Neural progenitor cell (in vitro differentiated cells): ENCODE measurements at regions not wholly inside any gene's neighbourhood (a gene's known extent, or its start where the extent isn't known, plus 50 kb on each side); places are given as distances from the start of the nearest gene placed in this dataset.

ENCODE experiments used
- DNase-seq: peaks from one replicate; pipeline ENCODE4 v3.0.0-alpha.2; 2016; ENCODE audit warnings: low spot score
- H2AFZ ChIP-seq: fragments of 200-600 bp; sonication (generic); replicated peaks from 2 replicates; pipeline ENCODE4 v1.6.1; 2016; ENCODE audit warnings: antibody characterized with exemption
- H3F3A ChIP-seq: fragments of 200-600 bp; sonication (generic); 2 replicates; pipeline ENCODE4 v1.6.1; 2016; ENCODE audit warnings: antibody characterized with exemption, low read depth
- H3K27ac ChIP-seq: fragments of 200-600 bp; sonication (generic); 2 replicates; pipeline ENCODE4 v1.5.1; 2016; ENCODE audit warnings: mild to moderate bottlenecking
- H3K27me3 ChIP-seq: fragments of 200-600 bp; sonication (generic); 2 replicates; pipeline ENCODE4 v1.6.1; 2016; ENCODE audit warnings: mild to moderate bottlenecking, moderate library complexity
- H3K36me3 ChIP-seq: fragments of 200-600 bp; sonication (generic); 2 replicates; pipeline ENCODE4 v1.5.1; 2016
- H3K4me1 ChIP-seq: fragments of 200-600 bp; sonication (generic); 2 replicates; pipeline ENCODE4 v1.6.1; 2016; ENCODE audit warnings: mixed run types
- H3K4me2 ChIP-seq: fragments of 200-600 bp; sonication (generic); 2 replicates; pipeline ENCODE4 v1.6.1; 2016
- H3K4me3 ChIP-seq: fragments of 200-600 bp; sonication (generic); 2 replicates; pipeline ENCODE4 v1.5.1; 2016
- H3K79me2 ChIP-seq: fragments of 200-600 bp; sonication (generic); 2 replicates; pipeline ENCODE4 v1.6.1; 2016; ENCODE audit warnings: low read depth
- H3K9ac ChIP-seq: fragments of 200-600 bp; sonication (generic); 2 replicates; pipeline ENCODE4 v1.6.1; 2016
- H3K9me3 ChIP-seq: fragments of 200-600 bp; sonication (generic); 2 replicates; pipeline ENCODE4 v1.5.1; 2016; ENCODE audit warnings: low read depth
- H4K20me1 ChIP-seq: fragments of 200-600 bp; sonication (generic); 2 replicates; pipeline ENCODE4 v1.6.1; 2016; ENCODE audit warnings: low read depth
- H3K27ac Mint-ChIP-seq: 3 replicates; pipeline ENCODE4 v1.8.0; 2021; ENCODE audit warnings: mixed read lengths
- H3K27me3 Mint-ChIP-seq: 2 replicates; pipeline ENCODE4 v1.8.0; 2022; ENCODE audit warnings: low read depth, mild to moderate bottlenecking, inconsistent platforms, moderate library complexity, mixed read lengths; ENCODE audit not compliant: insufficient read depth
- H3K36me3 Mint-ChIP-seq: 3 replicates; pipeline ENCODE4 v1.8.0; 2021; ENCODE audit warnings: mixed read lengths
- H3K4me1 Mint-ChIP-seq: 3 replicates; pipeline ENCODE4 v1.8.0; 2021; ENCODE audit warnings: mixed read lengths
- H3K4me3 Mint-ChIP-seq: 3 replicates; pipeline ENCODE4 v1.8.0; 2021; ENCODE audit warnings: mild to moderate bottlenecking, moderate library complexity, mixed read lengths
- H3K9me3 Mint-ChIP-seq: 3 replicates; pipeline ENCODE4 v1.8.0; 2020; ENCODE audit warnings: mixed read lengths
- EZH2 ChIP-seq: fragments of 200-600 bp; sonication (generic); IDR thresholded peaks from 2 replicates; pipeline ENCODE4 v1.6.1; 2017; ENCODE audit warnings: antibody characterized with exemption, mild to moderate bottlenecking, moderate library complexity
- EZH2phosphoT487 ChIP-seq: fragments of 200-600 bp; sonication (generic); IDR thresholded peaks from 2 replicates; pipeline ENCODE4 v1.6.1; 2017; ENCODE audit warnings: antibody characterized with exemption
- TF ChIP-seq, protein P1 (sequence below): fragments of 200-600 bp; sonication (generic); IDR thresholded peaks from 2 replicates; pipeline ENCODE4 v1.5.1; 2017; ENCODE audit warnings: antibody characterized with exemption, mild to moderate bottlenecking

DNA sequence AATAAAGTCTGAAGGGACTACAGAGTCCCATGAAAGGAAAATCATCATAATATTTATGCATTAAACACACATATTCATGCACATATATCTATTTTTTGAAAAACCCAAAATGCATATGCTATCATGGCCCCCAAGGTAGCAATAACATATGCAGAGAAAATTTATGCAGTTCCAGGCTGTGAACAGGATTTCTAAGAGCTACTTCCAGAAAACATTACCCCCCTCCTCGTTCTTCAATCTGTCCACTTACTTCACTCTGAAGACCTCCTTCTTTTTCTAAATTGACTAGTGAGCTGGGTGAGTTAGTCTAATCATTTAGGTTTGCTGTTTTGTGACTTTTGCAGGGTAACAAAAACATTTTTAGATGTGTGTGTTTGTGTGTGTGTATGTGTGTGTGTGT, 376.4 kb upstream of the ZEB2 start:
- no peak overlapping the region for H3K9ac ChIP-seq
- H3K9me3 Mint-ChIP-seq = peaks cover 4% of the 10 kb centered on the region
- H3K27me3 Mint-ChIP-seq = no peaks in the 10 kb centered on the region
- no peaks in the 10 kb centered on the region for H3K36me3 ChIP-seq
- no peak overlapping the region for H3K4me3 ChIP-seq
- no peak overlapping the region for H3K4me2 ChIP-seq
- H3K79me2 ChIP-seq = no peaks in the 10 kb centered on the region
- no peaks in the 10 kb centered on the region for H3K36me3 Mint-ChIP-seq
- no peaks in the 10 kb centered on the region for H3K27me3 ChIP-seq
- H3K4me1 Mint-ChIP-seq = peaks cover 20% of the 10 kb centered on the region
- H3K27ac ChIP-seq = no peak overlapping the region
- no peak for DNase-seq
- no peaks in the 10 kb centered on the region for H3F3A ChIP-seq
- peaks cover 10% of the 10 kb centered on the region for H3K4me1 ChIP-seq
- H3K4me3 Mint-ChIP-seq = no peak overlapping the region
- no peaks in the 10 kb centered on the region for H3K9me3 ChIP-seq
- no peak overlapping the region for H3K27ac Mint-ChIP-seq
- H2AFZ ChIP-seq = no peak overlapping the region
- H4K20me1 ChIP-seq = no peaks in the 10 kb centered on the region
- no peak for TF ChIP-seq EZH2phosphoT487
- no peak for TF ChIP-seq EZH2

GRCh38 chr2:144894612-144895599, 375.0 kb upstream of the ZEB2 start:
- Histone ChIP-seq H3K79me2 (no peaks in the 10 kb centered on the region), H3K9ac (no peak overlapping the region), H3K27ac (no peak overlapping the region), H3K4me2 (peak overlapping the region; percentile 44), H2AFZ (no peak overlapping the region), H3K4me3 (no peak overlapping the region), H3K4me1 (peaks cover 10% of the 10 kb centered on the region), H3K9me3 (no peaks in the 10 kb centered on the region), H4K20me1 (no peaks in the 10 kb centered on the region), H3F3A (no peaks in the 10 kb centered on the region), H3K27me3 (no peaks in the 10 kb centered on the region), H3K36me3 (no peaks in the 10 kb centered on the region)
- Mint-ChIP-seq H3K27ac (peak overlapping the region; percentile 67), H3K9me3 (no peaks in the 10 kb centered on the region), H3K36me3 (no peaks in the 10 kb centered on the region), H3K27me3 (no peaks in the 10 kb centered on the region), H3K4me1 (peaks cover 20% of the 10 kb centered on the region), H3K4me3 (peak overlapping the region; percentile 24)
- peak; percentile 46 for DNase-seq
- TF ChIP-seq, protein P1, sequence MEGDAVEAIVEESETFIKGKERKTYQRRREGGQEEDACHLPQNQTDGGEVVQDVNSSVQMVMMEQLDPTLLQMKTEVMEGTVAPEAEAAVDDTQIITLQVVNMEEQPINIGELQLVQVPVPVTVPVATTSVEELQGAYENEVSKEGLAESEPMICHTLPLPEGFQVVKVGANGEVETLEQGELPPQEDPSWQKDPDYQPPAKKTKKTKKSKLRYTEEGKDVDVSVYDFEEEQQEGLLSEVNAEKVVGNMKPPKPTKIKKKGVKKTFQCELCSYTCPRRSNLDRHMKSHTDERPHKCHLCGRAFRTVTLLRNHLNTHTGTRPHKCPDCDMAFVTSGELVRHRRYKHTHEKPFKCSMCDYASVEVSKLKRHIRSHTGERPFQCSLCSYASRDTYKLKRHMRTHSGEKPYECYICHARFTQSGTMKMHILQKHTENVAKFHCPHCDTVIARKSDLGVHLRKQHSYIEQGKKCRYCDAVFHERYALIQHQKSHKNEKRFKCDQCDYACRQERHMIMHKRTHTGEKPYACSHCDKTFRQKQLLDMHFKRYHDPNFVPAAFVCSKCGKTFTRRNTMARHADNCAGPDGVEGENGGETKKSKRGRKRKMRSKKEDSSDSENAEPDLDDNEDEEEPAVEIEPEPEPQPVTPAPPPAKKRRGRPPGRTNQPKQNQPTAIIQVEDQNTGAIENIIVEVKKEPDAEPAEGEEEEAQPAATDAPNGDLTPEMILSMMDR = no peak
- TF ChIP-seq EZH2phosphoT487 = no peak
- no peak for TF ChIP-seq EZH2

DNA sequence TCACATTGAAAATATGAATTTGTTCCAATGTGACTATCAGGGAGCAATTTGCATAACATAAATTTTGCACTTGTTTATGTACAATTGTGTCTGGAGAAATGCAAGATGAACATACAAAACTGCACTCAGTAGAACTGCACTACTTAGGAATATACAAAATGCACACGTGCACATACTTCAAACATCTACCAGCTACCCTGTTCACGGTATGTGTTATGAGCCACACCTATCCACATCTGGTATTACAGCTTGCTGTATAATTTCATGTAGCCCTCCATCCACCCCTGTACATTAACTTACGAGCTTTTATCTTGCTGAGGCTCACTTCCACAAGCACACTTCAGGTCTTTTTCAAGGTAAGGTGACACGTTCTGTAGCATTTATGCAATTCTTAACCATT, 373.5 kb upstream of the ZEB2 start:
- H3K36me3 ChIP-seq = no peaks in the 10 kb centered on the region
- Mint-ChIP-seq H3K27me3 (no peaks in the 10 kb centered on the region), H3K4me1 (peaks cover 20% of the 10 kb centered on the region), H3K9me3 (no peaks in the 10 kb centered on the region), H3K27ac (no peak overlapping the region), H3K4me3 (no peak overlapping the region), H3K36me3 (no peaks in the 10 kb centered on the region)
- TF ChIP-seq EZH2phosphoT487 (no peak), EZH2 (no peak)
- TF ChIP-seq, protein P1 = no peak
- no peak overlapping the region for H3K4me2 ChIP-seq
- H2AFZ ChIP-seq = no peak overlapping the region
- no peaks in the 10 kb centered on the region for H3F3A ChIP-seq
- H3K4me3 ChIP-seq = no peak overlapping the region
- H4K20me1 ChIP-seq = no peaks in the 10 kb centered on the region
- no peaks in the 10 kb centered on the region for H3K79me2 ChIP-seq
- no peak overlapping the region for H3K9ac ChIP-seq
- no peak overlapping the region for H3K27ac ChIP-seq
- no peak for DNase-seq
- no peaks in the 10 kb centered on the region for H3K27me3 ChIP-seq
- H3K9me3 ChIP-seq = no peaks in the 10 kb centered on the region
- H3K4me1 ChIP-seq = peaks cover 10% of the 10 kb centered on the region

- Histone ChIP-seq H3K27me3 (no peaks in the 10 kb centered on the region), H3K79me2 (no peaks in the 10 kb centered on the region), H4K20me1 (no peaks in the 10 kb centered on the region), H3K9me3 (no peaks in the 10 kb centered on the region), H3F3A (no peaks in the 10 kb centered on the region), H3K4me1 (peaks cover 10% of the 10 kb centered on the region), H3K4me3 (no peak overlapping the region), H3K9ac (no peak overlapping the region), H3K36me3 (no peaks in the 10 kb centered on the region), H3K27ac (no peak overlapping the region), H3K4me2 (no peak overlapping the region), H2AFZ (no peak overlapping the region)
- Mint-ChIP-seq H3K4me1 (peaks cover 12% of the 10 kb centered on the region), H3K27ac (no peak overlapping the region), H3K36me3 (no peaks in the 10 kb centered on the region), H3K4me3 (no peak overlapping the region), H3K9me3 (no peaks in the 10 kb centered on the region), H3K27me3 (no peaks in the 10 kb centered on the region)
- no peak for TF ChIP-seq EZH2phosphoT487
- TF ChIP-seq, protein P1 = peak; percentile 7
- TF ChIP-seq EZH2 = no peak
- no peak for DNase-seq
Observed at GRCh38 chr2:144890828-144891227, 370.9 kb upstream of the ZEB2 start.
